Hematopoietic multipotent progenitor cell treated with erythropoietin and hydrocortisone succinate and interleukin-3 and kit ligand, for 4 days (in vitro differentiated cells): ENCODE measurements at regions not wholly inside any gene's neighbourhood (a gene's known extent, or its start where the extent isn't known, plus 50 kb on each side); places are given as distances from the start of the nearest gene placed in this dataset.

ENCODE experiments used
- DNase-seq: peaks from one replicate; pipeline ENCODE4 v3.0.0-alpha.2; 2015

GRCh38 chr4:143083756-143084472 lies 100.8 kb upstream of the USP38 start:
- DNase-seq, result no peak

- DNase-seq, result no peak
These were observed 100.2 kb upstream of the USP38 start for GRCh38 chr4:143084566-143084965.

GRCh38 chr4:143085224-143085623 lies 99.5 kb upstream of the USP38 start:
- DNase-seq, result peak; percentile 38

- DNase-seq, result no peak
These were observed 99.1 kb upstream of the USP38 start for GRCh38 chr4:143085659-143086058.

- no peak for DNase-seq
These were observed 95.4 kb upstream of the USP38 start for GRCh38 chr4:143089291-143089690.

GRCh38 chr4:143089847-143090246 lies 94.9 kb upstream of the USP38 start:
- DNase-seq, result no peak

- no peak for DNase-seq
These were observed 92.9 kb upstream of the USP38 start for GRCh38 chr4:143091862-143092261.

- DNase-seq, result peak; percentile 18
These were observed 89.3 kb upstream of the USP38 start for GRCh38 chr4:143095447-143095846.

GRCh38 chr4:143097751-143098150 lies 87.0 kb upstream of the USP38 start:
- no peak for DNase-seq

GRCh38 chr4:143099693-143100092 lies 85.0 kb upstream of the USP38 start:
- no peak for DNase-seq

GRCh38 chr4:143109376-143109775 lies 75.3 kb upstream of the USP38 start:
- no peak for DNase-seq

GRCh38 chr4:143118663-143119062 lies 66.1 kb upstream of the USP38 start:
- no peak for DNase-seq

GRCh38 chr4:143127621-143128020 lies 57.1 kb upstream of the USP38 start:
- no peak for DNase-seq

- no peak for DNase-seq
These were observed 50.7 kb upstream of the USP38 start for GRCh38 chr4:143133977-143134376.
